Chondrocyte (in vitro differentiated cells): ENCODE measurements at regions not wholly inside any gene's neighbourhood (a gene's known extent, or its start where the extent isn't known, plus 50 kb on each side); places are given as distances from the start of the nearest gene placed in this dataset.

ENCODE experiments used
- DNase-seq: peaks from one replicate; pipeline ENCODE4 v3.0.0; 2021; ENCODE audit warnings: mixed read lengths, low spot score
- H3K27ac Mint-ChIP-seq: one replicate; pipeline ENCODE4 v1.8.0; 2021; ENCODE audit warnings: mild to moderate bottlenecking, moderate library complexity, mixed read lengths; ENCODE audit not compliant: unreplicated experiment
- H3K27me3 Mint-ChIP-seq: 2 replicates; pipeline ENCODE4 v1.8.0; 2021; ENCODE audit warnings: low read depth, mixed read lengths
- H3K36me3 Mint-ChIP-seq: 2 replicates; pipeline ENCODE4 v1.8.0; 2021; ENCODE audit warnings: low read depth, mixed read lengths
- H3K4me1 Mint-ChIP-seq: 2 replicates; pipeline ENCODE4 v1.8.0; 2021; ENCODE audit warnings: low read depth, mild to moderate bottlenecking, mixed read lengths
- H3K4me3 Mint-ChIP-seq: one replicate; pipeline ENCODE4 v1.8.0; 2021; ENCODE audit warnings: mild to moderate bottlenecking, moderate library complexity, mixed read lengths; ENCODE audit not compliant: unreplicated experiment
- H3K9me3 Mint-ChIP-seq: 2 replicates; pipeline ENCODE4 v1.8.0; 2021; ENCODE audit warnings: low read depth, mixed read lengths
- TF ChIP-seq, protein P1 (sequence below): fragments of 200-600 bp; sonication (generic); IDR thresholded peaks from 2 replicates; pipeline ENCODE4 v1.5.0; 2021; ENCODE audit warnings: antibody characterized with exemption, mild to moderate bottlenecking, moderate library complexity

DNA sequence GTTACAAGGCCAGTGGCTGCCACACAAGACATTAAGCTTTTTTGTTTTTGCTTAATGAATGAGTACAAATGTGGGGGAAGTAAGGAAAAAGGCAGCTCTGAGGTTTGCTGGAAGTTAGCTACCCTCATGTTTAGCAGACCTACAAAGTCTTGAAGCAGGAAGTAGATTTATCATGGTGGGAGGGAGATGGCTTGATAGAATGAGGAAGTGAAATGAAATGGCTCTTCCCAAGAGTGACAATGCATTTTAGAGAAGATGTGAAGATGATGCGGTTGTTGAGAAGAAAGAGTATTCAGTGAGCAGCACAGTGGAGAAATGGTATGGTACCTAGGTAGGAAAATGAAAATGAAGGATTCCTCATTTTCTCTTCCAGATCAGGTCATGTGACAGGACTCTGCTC is 108.0 kb downstream of the SLIT2 start:
- no peaks in the 10 kb centered on the region for H3K36me3 Mint-ChIP-seq
- no peak overlapping the region for H3K4me3 Mint-ChIP-seq
- H3K9me3 Mint-ChIP-seq: no peaks in the 10 kb centered on the region
- H3K4me1 Mint-ChIP-seq: peaks cover 3% of the 10 kb centered on the region
- TF ChIP-seq, protein P1, sequence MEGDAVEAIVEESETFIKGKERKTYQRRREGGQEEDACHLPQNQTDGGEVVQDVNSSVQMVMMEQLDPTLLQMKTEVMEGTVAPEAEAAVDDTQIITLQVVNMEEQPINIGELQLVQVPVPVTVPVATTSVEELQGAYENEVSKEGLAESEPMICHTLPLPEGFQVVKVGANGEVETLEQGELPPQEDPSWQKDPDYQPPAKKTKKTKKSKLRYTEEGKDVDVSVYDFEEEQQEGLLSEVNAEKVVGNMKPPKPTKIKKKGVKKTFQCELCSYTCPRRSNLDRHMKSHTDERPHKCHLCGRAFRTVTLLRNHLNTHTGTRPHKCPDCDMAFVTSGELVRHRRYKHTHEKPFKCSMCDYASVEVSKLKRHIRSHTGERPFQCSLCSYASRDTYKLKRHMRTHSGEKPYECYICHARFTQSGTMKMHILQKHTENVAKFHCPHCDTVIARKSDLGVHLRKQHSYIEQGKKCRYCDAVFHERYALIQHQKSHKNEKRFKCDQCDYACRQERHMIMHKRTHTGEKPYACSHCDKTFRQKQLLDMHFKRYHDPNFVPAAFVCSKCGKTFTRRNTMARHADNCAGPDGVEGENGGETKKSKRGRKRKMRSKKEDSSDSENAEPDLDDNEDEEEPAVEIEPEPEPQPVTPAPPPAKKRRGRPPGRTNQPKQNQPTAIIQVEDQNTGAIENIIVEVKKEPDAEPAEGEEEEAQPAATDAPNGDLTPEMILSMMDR: no peak
- no peaks in the 10 kb centered on the region for H3K27me3 Mint-ChIP-seq
- no peak for DNase-seq
- H3K27ac Mint-ChIP-seq: no peak overlapping the region

DNA sequence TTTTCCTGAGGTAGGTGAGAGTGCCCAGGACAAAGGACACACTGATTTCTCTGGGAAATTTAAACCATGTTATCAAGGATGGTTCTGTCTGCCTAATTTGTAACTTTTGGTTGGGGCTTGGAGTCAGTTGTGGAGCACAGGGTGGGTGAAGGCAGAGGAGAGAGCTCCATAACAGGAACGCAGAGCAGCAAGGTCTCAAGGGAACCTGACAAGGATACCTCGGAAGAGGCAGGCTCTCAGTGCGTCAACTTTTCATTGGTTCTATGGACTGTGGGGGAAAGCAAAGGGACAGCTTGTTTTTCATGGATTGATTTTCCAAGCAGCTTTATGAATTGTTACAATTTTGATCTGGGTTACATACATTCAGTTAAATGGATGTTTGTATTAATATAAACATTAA is 110.4 kb downstream of the SLIT2 start:
- H3K27me3 Mint-ChIP-seq: no peaks in the 10 kb centered on the region
- H3K36me3 Mint-ChIP-seq: no peaks in the 10 kb centered on the region
- no peak overlapping the region for H3K4me3 Mint-ChIP-seq
- H3K27ac Mint-ChIP-seq: no peak overlapping the region
- H3K4me1 Mint-ChIP-seq: peaks cover 7% of the 10 kb centered on the region
- TF ChIP-seq, protein P1: no peak
- no peak for DNase-seq
- no peaks in the 10 kb centered on the region for H3K9me3 Mint-ChIP-seq

DNA sequence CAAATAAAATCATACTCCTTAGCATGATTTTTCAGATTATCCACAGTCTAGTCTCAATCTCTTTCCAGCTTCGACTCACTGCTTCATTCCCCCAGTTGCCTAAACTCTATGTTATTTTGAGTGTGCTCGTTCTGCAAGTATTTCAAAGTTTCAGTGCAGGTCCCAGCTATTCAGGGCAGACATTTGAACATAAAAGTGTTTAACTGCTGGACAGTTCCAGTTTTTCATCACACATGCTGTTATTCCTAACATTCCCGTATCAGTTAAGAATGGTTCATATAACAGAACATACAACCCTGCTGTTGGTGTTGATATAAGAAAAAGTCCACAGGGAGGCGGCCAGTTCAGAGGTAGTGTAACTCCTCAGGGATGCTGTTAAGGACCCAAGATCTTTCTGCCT is 113.3 kb downstream of the SLIT2 start:
- H3K9me3 Mint-ChIP-seq: no peaks in the 10 kb centered on the region
- no peaks in the 10 kb centered on the region for H3K36me3 Mint-ChIP-seq
- peaks cover 35% of the 10 kb centered on the region for H3K4me1 Mint-ChIP-seq
- H3K27ac Mint-ChIP-seq: no peak overlapping the region
- no peaks in the 10 kb centered on the region for H3K27me3 Mint-ChIP-seq
- no peak for DNase-seq
- TF ChIP-seq, protein P1: no peak
- H3K4me3 Mint-ChIP-seq: no peak overlapping the region

DNA sequence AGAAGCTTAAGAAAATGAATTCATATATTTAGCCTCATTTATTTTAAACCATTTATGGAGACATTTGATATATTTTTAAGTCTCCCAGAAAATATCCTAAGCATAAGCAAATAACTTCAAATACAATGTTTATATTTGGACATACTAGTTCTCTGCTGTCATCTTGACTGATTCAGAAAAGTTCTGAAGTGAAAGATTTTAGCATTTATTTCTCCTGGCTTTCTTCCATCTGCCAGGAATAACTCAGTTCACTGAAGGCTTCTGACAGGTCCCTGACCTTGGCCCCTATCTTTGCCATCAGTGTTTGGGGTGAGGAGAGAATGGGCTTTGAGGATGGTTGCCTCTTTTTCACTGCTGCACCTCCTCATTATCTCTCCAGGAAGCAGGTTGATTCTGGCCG is 115.7 kb downstream of the SLIT2 start:
- no peaks in the 10 kb centered on the region for H3K36me3 Mint-ChIP-seq
- H3K4me3 Mint-ChIP-seq: no peak overlapping the region
- DNase-seq: no peak
- no peak overlapping the region for H3K27ac Mint-ChIP-seq
- TF ChIP-seq, protein P1: no peak
- no peaks in the 10 kb centered on the region for H3K9me3 Mint-ChIP-seq
- peaks cover 41% of the 10 kb centered on the region for H3K4me1 Mint-ChIP-seq
- no peaks in the 10 kb centered on the region for H3K27me3 Mint-ChIP-seq

DNA sequence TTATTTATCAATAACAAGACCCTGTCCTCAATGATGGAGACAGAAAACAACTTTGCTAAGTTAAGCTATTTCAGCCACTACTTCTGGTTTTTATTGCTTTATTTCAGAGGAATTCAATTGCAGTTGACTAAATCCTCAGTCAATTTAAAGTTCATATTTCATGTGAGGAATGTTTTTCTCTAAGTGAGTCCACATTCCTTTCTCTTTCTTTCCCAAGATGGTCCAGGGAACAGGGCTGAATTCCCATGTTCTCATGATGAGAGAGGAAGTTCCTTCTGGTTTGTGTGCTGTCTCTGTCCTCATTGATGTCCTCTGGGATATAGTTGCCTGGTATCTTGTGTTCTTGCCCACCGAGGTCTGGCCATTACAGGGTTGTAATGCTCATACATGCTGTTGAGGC is 117.2 kb downstream of the SLIT2 start:
- TF ChIP-seq, protein P1: no peak
- no peaks in the 10 kb centered on the region for H3K9me3 Mint-ChIP-seq
- H3K4me1 Mint-ChIP-seq: peaks cover 41% of the 10 kb centered on the region
- no peak for DNase-seq
- no peaks in the 10 kb centered on the region for H3K27me3 Mint-ChIP-seq
- H3K36me3 Mint-ChIP-seq: no peaks in the 10 kb centered on the region
- peak overlapping the region; percentile 8 for H3K4me3 Mint-ChIP-seq
- peak overlapping the region; percentile 82 for H3K27ac Mint-ChIP-seq
